Forelimb muscle (tissue), 1 donor: ENCODE measurements at regions not wholly inside any gene's neighbourhood (a gene's known extent, or its start where the extent isn't known, plus 50 kb on each side); places are given as distances from the start of the nearest gene placed in this dataset.
A peak's percentile ranks its signal among the peaks of the same experiment; 100 is the strongest.

Experiments
- DNase-seq: peaks from one replicate; pipeline ENCODE4 v3.0.0-alpha.2; 2013; ENCODE audit warnings: low read depth

GRCh38 chr2:122639176-122639575 is 883.7 kb downstream of the TSN start:
- DNase-seq: no peak

- no peak for DNase-seq
These were observed 884.3 kb downstream of the TSN start for GRCh38 chr2:122639711-122640110.

- DNase-seq: no peak
These were observed 888.4 kb downstream of the TSN start for GRCh38 chr2:122643725-122644329.

- no peak for DNase-seq
These were observed 895.8 kb downstream of the TSN start for GRCh38 chr2:122651236-122651635.

- DNase-seq: no peak
These were observed 896.3 kb downstream of the TSN start for GRCh38 chr2:122651780-122652179.

- DNase-seq: peak; percentile 80
These were observed 897.2 kb downstream of the TSN start for GRCh38 chr2:122652670-122653069.

GRCh38 chr2:122656403-122656802 is 901.0 kb downstream of the TSN start:
- no peak for DNase-seq

- no peak for DNase-seq
These were observed 905.6 kb downstream of the TSN start for GRCh38 chr2:122660786-122661634.

- DNase-seq: no peak
These were observed 908.2 kb downstream of the TSN start for GRCh38 chr2:122663620-122664019.

- no peak for DNase-seq
These were observed 914.2 kb downstream of the TSN start for GRCh38 chr2:122669627-122670026.

GRCh38 chr2:122670897-122671296 is 915.4 kb downstream of the TSN start:
- no peak for DNase-seq

- DNase-seq: no peak
These were observed 925.2 kb downstream of the TSN start for GRCh38 chr2:122680662-122681061.

- no peak for DNase-seq
These were observed 926.2 kb downstream of the TSN start for GRCh38 chr2:122681626-122682025.

GRCh38 chr2:122682356-122682755 is 926.9 kb downstream of the TSN start:
- no peak for DNase-seq

- DNase-seq: no peak
These were observed 927.6 kb downstream of the TSN start for GRCh38 chr2:122683018-122683417.

GRCh38 chr2:122692400-122693083 is 937.1 kb downstream of the TSN start:
- no peak for DNase-seq

- no peak for DNase-seq
These were observed 942.0 kb downstream of the TSN start for GRCh38 chr2:122697415-122697814.

- DNase-seq: no peak
These were observed 948.2 kb downstream of the TSN start for GRCh38 chr2:122703676-122704075.

GRCh38 chr2:122704109-122704563 is 948.7 kb downstream of the TSN start:
- DNase-seq: no peak

- DNase-seq: no peak
These were observed 950.3 kb downstream of the TSN start for GRCh38 chr2:122705746-122706145.

GRCh38 chr2:122706757-122707223 is 951.3 kb downstream of the TSN start:
- DNase-seq: no peak

GRCh38 chr2:122707224-122707824 is 951.9 kb downstream of the TSN start:
- no peak for DNase-seq
